Mucosa of descending colon (tissue), 3 donors: ENCODE measurements at regions not wholly inside any gene's neighbourhood (a gene's known extent, or its start where the extent isn't known, plus 50 kb on each side); places are given as distances from the start of the nearest gene placed in this dataset.

ENCODE experiments used
- ATAC-seq: fragments of 200-7000 bp; cut with Tn5 transposase; one replicate; pipeline ENCODE4 v1.9.1; 2020; ENCODE audit warnings: mild to moderate bottlenecking, moderate library complexity
- DNase-seq, 3 donors: peaks; one replicate each; pipeline ENCODE4 v3.0.0-alpha.2; 2020
- H3K36me3 ChIP-seq: fragments of 200-600 bp; one replicate; pipeline ENCODE4 v1.8.0; 2021; ENCODE audit warnings: low read depth, mild to moderate bottlenecking
- H3K4me1 ChIP-seq: fragments of 200-600 bp; one replicate; pipeline ENCODE4 v1.8.0; 2021; ENCODE audit warnings: low read depth, mild to moderate bottlenecking
- H3K4me3 ChIP-seq: fragments of 200-600 bp; one replicate; pipeline ENCODE4 v1.8.0; 2021; ENCODE audit warnings: mild to moderate bottlenecking
- H3K9me3 ChIP-seq: fragments of 200-600 bp; one replicate; pipeline ENCODE4 v1.8.0; 2021; ENCODE audit warnings: mild to moderate bottlenecking
- intact Hi-C, 2 donors: fragments of 100-400 bp; cut with DNase I in 1 of 2; cut with micrococcal nuclease in 1 of 2; formaldehyde crosslinking; loops; one replicate each; pipeline versions ENCODE4 v1.11.0 to v1.11.1; 2022; cut with DNase I, micrococcal nuclease
- TF ChIP-seq, protein P1 (sequence below): fragments of 200-600 bp; IDR thresholded peaks from one replicate; pipeline ENCODE4 v1.8.0; 2022; ENCODE audit warnings: antibody characterized with exemption, mild to moderate bottlenecking
- donor health status: DM: no; HTN: no; CAD: no; lungs with moderate emphysema.
- donor health status: DM: no; HTN: no; CAD: no.
- donor health status: DM: no; HTN: yes; CAD: no.

- H3K9me3 ChIP-seq = no peaks in the 10 kb centered on the region
- H3K36me3 ChIP-seq = no peaks in the 10 kb centered on the region
- DNase-seq (no peak), ATAC-seq (no peak)
- H3K4me1 ChIP-seq = no peaks in the 10 kb centered on the region
- H3K4me3 ChIP-seq = no peak overlapping the region
- intact Hi-C loops = no loop called here
- TF ChIP-seq, protein P1, sequence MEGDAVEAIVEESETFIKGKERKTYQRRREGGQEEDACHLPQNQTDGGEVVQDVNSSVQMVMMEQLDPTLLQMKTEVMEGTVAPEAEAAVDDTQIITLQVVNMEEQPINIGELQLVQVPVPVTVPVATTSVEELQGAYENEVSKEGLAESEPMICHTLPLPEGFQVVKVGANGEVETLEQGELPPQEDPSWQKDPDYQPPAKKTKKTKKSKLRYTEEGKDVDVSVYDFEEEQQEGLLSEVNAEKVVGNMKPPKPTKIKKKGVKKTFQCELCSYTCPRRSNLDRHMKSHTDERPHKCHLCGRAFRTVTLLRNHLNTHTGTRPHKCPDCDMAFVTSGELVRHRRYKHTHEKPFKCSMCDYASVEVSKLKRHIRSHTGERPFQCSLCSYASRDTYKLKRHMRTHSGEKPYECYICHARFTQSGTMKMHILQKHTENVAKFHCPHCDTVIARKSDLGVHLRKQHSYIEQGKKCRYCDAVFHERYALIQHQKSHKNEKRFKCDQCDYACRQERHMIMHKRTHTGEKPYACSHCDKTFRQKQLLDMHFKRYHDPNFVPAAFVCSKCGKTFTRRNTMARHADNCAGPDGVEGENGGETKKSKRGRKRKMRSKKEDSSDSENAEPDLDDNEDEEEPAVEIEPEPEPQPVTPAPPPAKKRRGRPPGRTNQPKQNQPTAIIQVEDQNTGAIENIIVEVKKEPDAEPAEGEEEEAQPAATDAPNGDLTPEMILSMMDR = no peak
Observed at GRCh38 chr14:89501381-89501780, 84.3 kb upstream of the FOXN3 start.

GRCh38 chr14:89500303-89500702 lies 83.3 kb upstream of the FOXN3 start:
- Histone ChIP-seq H3K4me3 (no peak overlapping the region), H3K36me3 (no peaks in the 10 kb centered on the region), H3K4me1 (no peaks in the 10 kb centered on the region), H3K9me3 (no peaks in the 10 kb centered on the region)
- TF ChIP-seq, protein P1 = no peak
- no peak for DNase-seq
- intact Hi-C loops = no loop called here
- ATAC-seq = no peak

GRCh38 chr14:89498878-89499277 lies 81.8 kb upstream of the FOXN3 start:
- intact Hi-C loops = no loop called here
- no peaks in the 10 kb centered on the region for H3K36me3 ChIP-seq
- DNase-seq (no peak), ATAC-seq (no peak)
- H3K4me1 ChIP-seq = no peaks in the 10 kb centered on the region
- no peak overlapping the region for H3K4me3 ChIP-seq
- TF ChIP-seq, protein P1 = no peak
- no peaks in the 10 kb centered on the region for H3K9me3 ChIP-seq

DNA sequence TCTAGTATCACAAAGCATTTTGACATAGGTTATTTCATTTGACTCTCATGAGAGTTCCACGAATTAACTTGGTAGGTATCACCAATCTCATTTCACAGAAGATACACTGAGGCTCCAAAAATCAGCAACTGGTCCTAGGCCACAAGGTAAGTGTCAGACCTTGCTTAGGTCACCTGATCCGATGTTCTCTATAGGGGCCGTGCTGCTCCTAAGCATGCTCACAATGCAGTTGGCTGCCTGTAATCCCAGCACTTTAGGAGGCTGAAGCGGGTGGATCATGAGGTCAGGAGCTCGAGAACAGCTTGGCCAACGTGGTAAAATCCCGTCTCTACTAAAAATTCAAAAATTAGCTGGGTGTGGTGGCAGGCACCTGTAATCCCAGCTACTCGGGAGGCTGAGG lies 78.7 kb upstream of the FOXN3 start:
- TF ChIP-seq, protein P1 = no peak
- no peaks in the 10 kb centered on the region for H3K36me3 ChIP-seq
- intact Hi-C loops = no loop called here

GRCh38 chr14:89493877-89494634 lies 77.0 kb upstream of the FOXN3 start:
- intact Hi-C loops = no loop called here
- no peak for DNase-seq
- Histone ChIP-seq H3K4me3 (no peak overlapping the region), H3K4me1 (no peaks in the 10 kb centered on the region), H3K9me3 (no peaks in the 10 kb centered on the region), H3K36me3 (no peaks in the 10 kb centered on the region)
- TF ChIP-seq, protein P1 = no peak
- ATAC-seq = peak; percentile 38

More for the DNA sequence above, 78.7 kb upstream of the FOXN3 start:
- no peaks in the 10 kb centered on the region for H3K4me1 ChIP-seq
- no peak for DNase-seq
- no peak overlapping the region for H3K4me3 ChIP-seq
- H3K9me3 ChIP-seq = no peaks in the 10 kb centered on the region
- ATAC-seq = no peak

- ATAC-seq = no peak
- Histone ChIP-seq H3K36me3 (no peaks in the 10 kb centered on the region), H3K9me3 (no peaks in the 10 kb centered on the region), H3K4me3 (no peak overlapping the region), H3K4me1 (no peaks in the 10 kb centered on the region)
- intact Hi-C loops = no loop called here
- DNase-seq = no peak
- TF ChIP-seq, protein P1 = no peak
Observed at GRCh38 chr14:89493406-89493805, 76.4 kb upstream of the FOXN3 start.
